ENCODE measurements at regions not wholly inside any gene's neighbourhood (a gene's known extent, or its start where the extent isn't known, plus 50 kb on each side); places are given as distances from the start of the nearest gene placed in this dataset.

DNA sequence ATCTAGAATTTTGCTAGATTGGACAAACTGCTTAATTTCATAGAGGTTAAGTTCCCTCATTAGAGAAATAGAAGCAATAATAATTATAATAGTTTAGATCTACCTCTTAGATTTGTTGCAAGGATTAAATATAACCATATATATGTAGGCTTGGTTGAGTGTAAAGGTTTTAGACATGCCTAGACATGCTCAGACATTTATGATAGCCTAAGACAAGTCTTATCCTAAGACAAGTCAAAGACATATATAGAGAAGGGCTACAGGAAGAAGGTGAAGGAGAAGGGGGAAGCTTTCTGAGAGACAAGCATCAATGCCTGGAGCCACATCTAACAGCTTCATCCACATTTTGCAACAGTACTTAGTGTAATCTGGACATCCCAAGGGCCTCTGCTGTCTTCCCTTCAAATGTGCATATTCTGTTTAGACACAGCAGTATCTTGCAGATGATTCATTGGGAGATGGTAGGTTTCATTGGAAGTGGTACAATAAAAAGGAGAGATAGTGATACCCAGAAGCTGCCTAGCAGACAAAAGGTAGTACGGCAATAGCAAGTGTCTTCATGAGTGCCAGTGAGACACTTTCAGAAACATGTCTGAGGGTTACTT lies 146.5 kb downstream of the HGF start:
- no peak for TF ChIP-seq POLR2AphosphoS5 (IDR thresholded peaks at IDR 0.05; ENCODE audit: low read depth, low read length)
- TF ChIP-seq SIN3A (IDR thresholded peaks at IDR 0.05; ENCODE audit: borderline replicate concordance, insufficient read depth, low read length), result no peak
- TF ChIP-seq TAF1 (IDR thresholded peaks at IDR 0.05; ENCODE audit: borderline replicate concordance, insufficient read depth, low read length), result no peak
- TF ChIP-seq FOXP2 (optimal IDR thresholded peaks at IDR 0.05; ENCODE audit: borderline replicate concordance, extremely low read depth, extremely low read length, insufficient read depth), result no peak
- TF ChIP-seq, protein P1, sequence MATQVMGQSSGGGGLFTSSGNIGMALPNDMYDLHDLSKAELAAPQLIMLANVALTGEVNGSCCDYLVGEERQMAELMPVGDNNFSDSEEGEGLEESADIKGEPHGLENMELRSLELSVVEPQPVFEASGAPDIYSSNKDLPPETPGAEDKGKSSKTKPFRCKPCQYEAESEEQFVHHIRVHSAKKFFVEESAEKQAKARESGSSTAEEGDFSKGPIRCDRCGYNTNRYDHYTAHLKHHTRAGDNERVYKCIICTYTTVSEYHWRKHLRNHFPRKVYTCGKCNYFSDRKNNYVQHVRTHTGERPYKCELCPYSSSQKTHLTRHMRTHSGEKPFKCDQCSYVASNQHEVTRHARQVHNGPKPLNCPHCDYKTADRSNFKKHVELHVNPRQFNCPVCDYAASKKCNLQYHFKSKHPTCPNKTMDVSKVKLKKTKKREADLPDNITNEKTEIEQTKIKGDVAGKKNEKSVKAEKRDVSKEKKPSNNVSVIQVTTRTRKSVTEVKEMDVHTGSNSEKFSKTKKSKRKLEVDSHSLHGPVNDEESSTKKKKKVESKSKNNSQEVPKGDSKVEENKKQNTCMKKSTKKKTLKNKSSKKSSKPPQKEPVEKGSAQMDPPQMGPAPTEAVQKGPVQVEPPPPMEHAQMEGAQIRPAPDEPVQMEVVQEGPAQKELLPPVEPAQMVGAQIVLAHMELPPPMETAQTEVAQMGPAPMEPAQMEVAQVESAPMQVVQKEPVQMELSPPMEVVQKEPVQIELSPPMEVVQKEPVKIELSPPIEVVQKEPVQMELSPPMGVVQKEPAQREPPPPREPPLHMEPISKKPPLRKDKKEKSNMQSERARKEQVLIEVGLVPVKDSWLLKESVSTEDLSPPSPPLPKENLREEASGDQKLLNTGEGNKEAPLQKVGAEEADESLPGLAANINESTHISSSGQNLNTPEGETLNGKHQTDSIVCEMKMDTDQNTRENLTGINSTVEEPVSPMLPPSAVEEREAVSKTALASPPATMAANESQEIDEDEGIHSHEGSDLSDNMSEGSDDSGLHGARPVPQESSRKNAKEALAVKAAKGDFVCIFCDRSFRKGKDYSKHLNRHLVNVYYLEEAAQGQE (IDR thresholded peaks at IDR 0.05; ENCODE audit: insufficient read depth in 1 of 2, low read depth in 2 of 2, low read length in 2 of 2), result no peak

DNA sequence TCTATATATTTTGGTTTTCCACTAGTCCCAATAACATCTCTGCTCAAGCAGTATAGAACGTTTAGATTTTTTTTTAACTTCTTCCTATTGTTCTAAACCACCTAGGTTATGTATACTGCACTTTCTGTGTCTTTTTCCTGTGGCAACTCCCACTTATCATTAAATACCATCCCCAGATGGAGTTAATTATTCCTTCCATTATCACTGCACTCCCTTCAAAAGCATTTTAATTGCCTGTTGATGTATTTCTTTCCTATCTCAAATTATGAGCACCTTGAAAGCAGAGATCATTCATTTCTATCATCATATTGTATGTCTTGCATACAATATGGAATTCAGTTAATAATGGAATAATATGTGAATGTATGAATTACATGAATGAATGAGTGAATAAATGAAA lies 148.0 kb downstream of the HGF start:
- TF ChIP-seq POLR2AphosphoS5 (IDR thresholded peaks at IDR 0.05; ENCODE audit: low read depth, low read length) (no peak), FOXP2 (optimal IDR thresholded peaks at IDR 0.05; ENCODE audit: borderline replicate concordance, extremely low read depth, extremely low read length, insufficient read depth) (no peak), SIN3A (IDR thresholded peaks at IDR 0.05; ENCODE audit: borderline replicate concordance, insufficient read depth, low read length) (no peak), TAF1 (IDR thresholded peaks at IDR 0.05; ENCODE audit: borderline replicate concordance, insufficient read depth, low read length) (no peak)
- TF ChIP-seq, protein P1 (IDR thresholded peaks at IDR 0.05; ENCODE audit: insufficient read depth in 1 of 2, low read depth in 2 of 2, low read length in 2 of 2), result no peak

DNA sequence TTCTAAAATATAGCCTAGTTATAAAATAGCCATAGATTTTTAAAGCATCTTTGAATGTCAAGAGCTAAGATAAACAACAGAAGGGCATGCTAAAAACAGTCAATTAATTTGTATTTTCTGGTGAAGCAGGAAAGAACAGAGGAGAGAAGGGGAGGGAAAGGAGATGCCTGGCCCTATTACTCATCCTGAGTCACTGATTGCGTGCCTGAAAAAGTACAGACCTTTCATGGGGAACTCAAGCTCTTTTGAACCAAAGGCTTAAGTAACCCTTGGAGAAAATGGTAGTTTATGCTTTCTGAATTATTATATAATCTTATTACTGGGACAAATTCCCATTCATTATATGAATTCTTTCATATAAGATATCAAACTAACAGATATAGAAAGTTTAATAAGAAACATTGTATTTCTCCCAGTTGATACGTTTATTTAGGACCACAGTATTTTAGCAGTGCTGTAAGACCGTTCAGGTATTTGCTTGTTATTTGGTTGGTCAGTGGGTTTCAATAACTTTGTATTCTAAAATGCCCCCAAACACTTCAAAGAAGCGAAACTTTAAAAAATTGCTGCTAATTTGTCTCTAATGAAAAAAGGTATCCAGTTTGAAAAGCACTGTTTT lies 151.3 kb downstream of the HGF start:
- TF ChIP-seq SIN3A (IDR thresholded peaks at IDR 0.05; ENCODE audit: borderline replicate concordance, insufficient read depth, low read length) (no peak), FOXP2 (optimal IDR thresholded peaks at IDR 0.05; ENCODE audit: borderline replicate concordance, extremely low read depth, extremely low read length, insufficient read depth) (no peak), TAF1 (IDR thresholded peaks at IDR 0.05; ENCODE audit: borderline replicate concordance, insufficient read depth, low read length) (no peak), POLR2AphosphoS5 (IDR thresholded peaks at IDR 0.05; ENCODE audit: low read depth, low read length) (no peak)
- TF ChIP-seq, protein P1 (IDR thresholded peaks at IDR 0.05; ENCODE audit: insufficient read depth in 1 of 2, low read depth in 2 of 2, low read length in 2 of 2), result no peak

DNA sequence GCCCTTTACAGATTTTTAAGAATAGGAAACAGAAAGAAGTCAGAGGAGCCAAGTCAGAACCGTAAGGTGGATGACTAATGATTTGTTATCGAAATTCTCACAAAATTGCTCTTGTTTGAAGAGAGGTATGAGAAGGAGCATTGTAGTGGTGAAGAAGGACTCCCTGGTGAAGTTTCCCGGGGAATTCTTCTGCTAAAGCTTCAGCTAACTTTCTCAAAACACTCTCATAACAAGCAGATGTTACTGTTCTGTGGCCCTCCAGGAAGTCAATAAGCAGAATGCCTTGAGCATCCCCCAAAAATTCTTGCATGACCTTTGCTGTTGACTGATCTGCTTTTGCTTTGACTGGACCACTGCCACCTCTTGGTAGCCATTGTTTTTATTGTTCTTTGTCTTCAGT lies 152.9 kb downstream of the HGF start:
- TF ChIP-seq SIN3A (IDR thresholded peaks at IDR 0.05; ENCODE audit: borderline replicate concordance, insufficient read depth, low read length), result no peak
- TF ChIP-seq TAF1 (IDR thresholded peaks at IDR 0.05; ENCODE audit: borderline replicate concordance, insufficient read depth, low read length), result no peak
- no peak for TF ChIP-seq FOXP2 (optimal IDR thresholded peaks at IDR 0.05; ENCODE audit: borderline replicate concordance, extremely low read depth, extremely low read length, insufficient read depth)
- no peak for TF ChIP-seq POLR2AphosphoS5 (IDR thresholded peaks at IDR 0.05; ENCODE audit: low read depth, low read length)
- TF ChIP-seq, protein P1 (IDR thresholded peaks at IDR 0.05; ENCODE audit: insufficient read depth in 1 of 2, low read depth in 2 of 2, low read length in 2 of 2), result no peak

All from PFSK-1 (cell line).